ENCODE measurements at regions not wholly inside any gene's neighbourhood (a gene's known extent, or its start where the extent isn't known, plus 50 kb on each side); places are given as distances from the start of the nearest gene placed in this dataset.

GRCh38 chr16:65213866-65214595 is 92.2 kb upstream of the CDH11 start:
- H3K9me3 ChIP-seq (ENCODE audit: control insufficient read depth in 2 of 3, low read length in 3 of 3) = no peaks in the 10 kb centered on the region
- H3K36me3 ChIP-seq (ENCODE audit: control insufficient read depth in 2 of 3, insufficient read depth in 3 of 3, low read length in 3 of 3) = no peaks in the 10 kb centered on the region
- POLR2A ChIA-PET = no interaction called here
- H3K4me1 Mint-ChIP-seq = no peaks in the 10 kb centered on the region
- CTCF ChIA-PET = no interaction called here
- no peak for DNase-seq
- no peak overlapping the region for H3K4me3 Mint-ChIP-seq
- no peak overlapping the region for H3K27ac ChIP-seq (ENCODE audit: low read depth, low read length)
- no peaks in the 10 kb centered on the region for H3K27me3 ChIP-seq (ENCODE audit: control insufficient read depth in 2 of 2, insufficient read depth in 2 of 2, low read length in 2 of 2)
- H3K36me3 Mint-ChIP-seq = peaks cover 0 to 4% (median 0%) of the 10 kb centered on the region in 5 donors
- H3K9me3 Mint-ChIP-seq = peaks cover 0 to 26% (median 7%) of the 10 kb centered on the region in 11 donors
- ATAC-seq = no peak
- H3K27ac Mint-ChIP-seq = no peak overlapping the region
- no peaks in the 10 kb centered on the region for H3K27me3 Mint-ChIP-seq
- H3K4me1 ChIP-seq (ENCODE audit: control insufficient read depth in 2 of 2, insufficient read depth in 2 of 2, low read length in 2 of 2) = no peaks in the 10 kb centered on the region
- intact Hi-C loops (cut with micrococcal nuclease) = no loop called here
- no peak overlapping the region for H3K4me3 ChIP-seq (ENCODE audit: low read length)

GRCh38 chr16:65212791-65213190 is 90.9 kb upstream of the CDH11 start:
- ChIA-PET POLR2A (no interaction called here), CTCF (no interaction called here)
- no peak for ATAC-seq
- Mint-ChIP-seq H3K4me3 (no peak overlapping the region), H3K27me3 (no peaks in the 10 kb centered on the region), H3K36me3 (peaks cover 0 to 4% (median 0%) of the 10 kb centered on the region in 5 donors), H3K4me1 (no peaks in the 10 kb centered on the region), H3K27ac (no peak overlapping the region), H3K9me3 (peaks cover 0 to 23% (median 7%) of the 10 kb centered on the region in 11 donors)
- Histone ChIP-seq H3K9me3 (ENCODE audit: control insufficient read depth in 2 of 3, low read length in 3 of 3) (no peaks in the 10 kb centered on the region), H3K36me3 (ENCODE audit: control insufficient read depth in 2 of 3, insufficient read depth in 3 of 3, low read length in 3 of 3) (no peaks in the 10 kb centered on the region), H3K4me1 (ENCODE audit: control insufficient read depth in 2 of 2, insufficient read depth in 2 of 2, low read length in 2 of 2) (no peaks in the 10 kb centered on the region), H3K4me3 (ENCODE audit: low read length) (no peak overlapping the region), H3K27me3 (ENCODE audit: control insufficient read depth in 2 of 2, insufficient read depth in 2 of 2, low read length in 2 of 2) (no peaks in the 10 kb centered on the region), H3K27ac (ENCODE audit: low read depth, low read length) (no peak overlapping the region)
- DNase-seq = no peak
- intact Hi-C loops (cut with micrococcal nuclease) = no loop called here

GRCh38 chr16:65212240-65212639 is 90.4 kb upstream of the CDH11 start:
- H3K36me3 ChIP-seq (ENCODE audit: control insufficient read depth in 2 of 3, insufficient read depth in 3 of 3, low read length in 3 of 3) = no peaks in the 10 kb centered on the region
- intact Hi-C loops (cut with micrococcal nuclease) = no loop called here

GRCh38 chr16:65202461-65202860 is 80.6 kb upstream of the CDH11 start:
- H3K4me1 ChIP-seq (ENCODE audit: control insufficient read depth in 2 of 2, insufficient read depth in 2 of 2, low read length in 2 of 2) = no peaks in the 10 kb centered on the region
- no peak overlapping the region for H3K4me3 ChIP-seq (ENCODE audit: low read length)
- H3K36me3 ChIP-seq (ENCODE audit: control insufficient read depth in 2 of 3, insufficient read depth in 3 of 3, low read length in 3 of 3) = no peaks in the 10 kb centered on the region
- H3K27ac ChIP-seq (ENCODE audit: low read depth, low read length) = no peak overlapping the region
- no peaks in the 10 kb centered on the region for H3K9me3 ChIP-seq (ENCODE audit: control insufficient read depth in 2 of 3, low read length in 3 of 3)
- Mint-ChIP-seq H3K4me3 (no peak overlapping the region), H3K27me3 (no peaks in the 10 kb centered on the region), H3K9me3 (peaks cover 0 to 19% (median 6%) of the 10 kb centered on the region in 11 donors), H3K4me1 (peaks cover 0 to 1% (median 0%) of the 10 kb centered on the region in 7 donors), H3K27ac (no peak overlapping the region), H3K36me3 (no peaks in the 10 kb centered on the region)
- ATAC-seq = no peak
- intact Hi-C loops (cut with micrococcal nuclease) = no loop called here
- no peaks in the 10 kb centered on the region for H3K27me3 ChIP-seq (ENCODE audit: control insufficient read depth in 2 of 2, insufficient read depth in 2 of 2, low read length in 2 of 2)
- ChIA-PET CTCF (no interaction called here), POLR2A (no interaction called here)
- no peak for DNase-seq

More at GRCh38 chr16:65212240-65212639, 90.4 kb upstream of the CDH11 start:
- H3K36me3 Mint-ChIP-seq = peaks cover 0 to 4% (median 0%) of the 10 kb centered on the region in 5 donors
- H3K4me3 Mint-ChIP-seq = no peak overlapping the region
- H3K9me3 ChIP-seq (ENCODE audit: control insufficient read depth in 2 of 3, low read length in 3 of 3) = no peaks in the 10 kb centered on the region
- no peaks in the 10 kb centered on the region for H3K27me3 ChIP-seq (ENCODE audit: control insufficient read depth in 2 of 2, insufficient read depth in 2 of 2, low read length in 2 of 2)
- ATAC-seq (no peak), DNase-seq (no peak)
- no peaks in the 10 kb centered on the region for H3K27me3 Mint-ChIP-seq
- H3K4me3 ChIP-seq (ENCODE audit: low read length) = no peak overlapping the region
- no peak overlapping the region for H3K27ac Mint-ChIP-seq
- peaks cover 0 to 19% (median 7%) of the 10 kb centered on the region in 11 donors for H3K9me3 Mint-ChIP-seq
- ChIA-PET POLR2A (no interaction called here), CTCF (no interaction called here)
- no peak overlapping the region for H3K27ac ChIP-seq (ENCODE audit: low read depth, low read length)
- no peaks in the 10 kb centered on the region for H3K4me1 ChIP-seq (ENCODE audit: control insufficient read depth in 2 of 2, insufficient read depth in 2 of 2, low read length in 2 of 2)
- H3K4me1 Mint-ChIP-seq = no peaks in the 10 kb centered on the region

GRCh38 chr16:65201511-65201910 is 79.6 kb upstream of the CDH11 start:
- Mint-ChIP-seq H3K27ac (no peak overlapping the region), H3K9me3 (peaks cover 2 to 20% (median 6%) of the 10 kb centered on the region in 11 donors), H3K36me3 (no peaks in the 10 kb centered on the region), H3K4me1 (peaks cover 0 to 1% (median 0%) of the 10 kb centered on the region in 7 donors), H3K27me3 (no peaks in the 10 kb centered on the region), H3K4me3 (no peak overlapping the region)
- H3K36me3 ChIP-seq (ENCODE audit: control insufficient read depth in 2 of 3, insufficient read depth in 3 of 3, low read length in 3 of 3) = no peaks in the 10 kb centered on the region
- no peaks in the 10 kb centered on the region for H3K9me3 ChIP-seq (ENCODE audit: control insufficient read depth in 2 of 3, low read length in 3 of 3)
- ChIA-PET POLR2A (no interaction called here), CTCF (no interaction called here)
- H3K27me3 ChIP-seq (ENCODE audit: control insufficient read depth in 2 of 2, insufficient read depth in 2 of 2, low read length in 2 of 2) = no peaks in the 10 kb centered on the region
- H3K4me3 ChIP-seq (ENCODE audit: low read length) = no peak overlapping the region
- no peak for DNase-seq
- no peaks in the 10 kb centered on the region for H3K4me1 ChIP-seq (ENCODE audit: control insufficient read depth in 2 of 2, insufficient read depth in 2 of 2, low read length in 2 of 2)
- H3K27ac ChIP-seq (ENCODE audit: low read depth, low read length) = no peak overlapping the region
- ATAC-seq = no peak
- intact Hi-C loops (cut with micrococcal nuclease) = no loop called here

- intact Hi-C loops (cut with micrococcal nuclease) = no loop called here
- CTCF ChIA-PET = no interaction called here
Observed at GRCh38 chr16:65200857-65201256, 79.0 kb upstream of the CDH11 start.

GRCh38 chr16:65200156-65200773 is 78.4 kb upstream of the CDH11 start:
- POLR2A ChIA-PET = no interaction called here
- CTCF ChIA-PET = no interaction called here

More at GRCh38 chr16:65200857-65201256, 79.0 kb upstream of the CDH11 start:
- ATAC-seq = no peak
- no peak overlapping the region for H3K27ac ChIP-seq (ENCODE audit: low read depth, low read length)
- POLR2A ChIA-PET = no interaction called here
- Mint-ChIP-seq H3K4me3 (no peak overlapping the region), H3K27me3 (no peaks in the 10 kb centered on the region), H3K36me3 (no peaks in the 10 kb centered on the region), H3K27ac (no peak overlapping the region), H3K4me1 (peaks cover 0 to 1% (median 0%) of the 10 kb centered on the region in 7 donors), H3K9me3 (peaks cover 2 to 20% (median 6%) of the 10 kb centered on the region in 11 donors)
- no peaks in the 10 kb centered on the region for H3K4me1 ChIP-seq (ENCODE audit: control insufficient read depth in 2 of 2, insufficient read depth in 2 of 2, low read length in 2 of 2)
- DNase-seq = no peak
- no peaks in the 10 kb centered on the region for H3K27me3 ChIP-seq (ENCODE audit: control insufficient read depth in 2 of 2, insufficient read depth in 2 of 2, low read length in 2 of 2)
- H3K36me3 ChIP-seq (ENCODE audit: control insufficient read depth in 2 of 3, insufficient read depth in 3 of 3, low read length in 3 of 3) = no peaks in the 10 kb centered on the region
- no peaks in the 10 kb centered on the region for H3K9me3 ChIP-seq (ENCODE audit: control insufficient read depth in 2 of 3, low read length in 3 of 3)
- H3K4me3 ChIP-seq (ENCODE audit: low read length) = no peak overlapping the region

More at GRCh38 chr16:65200156-65200773, 78.4 kb upstream of the CDH11 start:
- Mint-ChIP-seq H3K4me3 (no peak overlapping the region), H3K9me3 (peaks cover 2 to 20% (median 6%) of the 10 kb centered on the region in 11 donors), H3K36me3 (no peaks in the 10 kb centered on the region), H3K4me1 (peaks cover 0 to 1% (median 0%) of the 10 kb centered on the region in 7 donors), H3K27ac (no peak overlapping the region), H3K27me3 (no peaks in the 10 kb centered on the region)
- Histone ChIP-seq H3K4me3 (ENCODE audit: low read length) (no peak overlapping the region), H3K36me3 (ENCODE audit: control insufficient read depth in 2 of 3, insufficient read depth in 3 of 3, low read length in 3 of 3) (no peaks in the 10 kb centered on the region), H3K27me3 (ENCODE audit: control insufficient read depth in 2 of 2, insufficient read depth in 2 of 2, low read length in 2 of 2) (no peaks in the 10 kb centered on the region), H3K9me3 (ENCODE audit: control insufficient read depth in 2 of 3, low read length in 3 of 3) (no peaks in the 10 kb centered on the region), H3K27ac (ENCODE audit: low read depth, low read length) (no peak overlapping the region), H3K4me1 (ENCODE audit: control insufficient read depth in 2 of 2, insufficient read depth in 2 of 2, low read length in 2 of 2) (no peaks in the 10 kb centered on the region)
- DNase-seq (no peak), ATAC-seq (no peak)
- intact Hi-C loops (cut with micrococcal nuclease) = no loop called here

Data from naive thymus-derived CD4-positive, alpha-beta T cell (primary cell).